ENCODE measurements at regions not wholly inside any gene's neighbourhood (a gene's known extent, or its start where the extent isn't known, plus 50 kb on each side); places are given as distances from the start of the nearest gene placed in this dataset.

DNA sequence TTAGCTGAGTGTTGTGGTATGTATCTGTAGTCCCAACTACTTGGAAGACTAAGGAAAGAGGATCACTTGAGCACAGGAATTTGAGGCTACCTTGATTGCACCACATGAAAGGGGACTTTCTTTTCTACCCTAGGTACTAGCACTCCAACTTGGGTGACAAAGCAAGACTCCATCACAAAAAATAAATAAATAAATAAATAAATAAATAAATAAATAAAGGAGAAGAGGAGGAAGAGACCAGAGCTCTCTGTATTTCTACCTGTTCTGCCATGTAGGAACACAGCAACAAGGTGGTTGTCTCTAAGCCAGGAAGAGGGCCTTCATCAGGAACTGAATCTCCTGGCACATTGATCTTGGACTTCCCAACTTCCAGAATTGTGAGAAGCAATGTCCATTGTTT, 118.6 kb downstream of the HMHB1 start:
- Histone ChIP-seq H3K27ac (no peak overlapping the region), H3K36me3 (no peaks in the 10 kb centered on the region), H3K9me3 (ENCODE audit: severe bottlenecking) (no peaks in the 10 kb centered on the region), H3K27me3 (ENCODE audit: insufficient read depth, low read depth, severe bottlenecking) (no peaks in the 10 kb centered on the region), H3K4me3 (ENCODE audit: low read depth, low read length) (no peak overlapping the region)
- TF ChIP-seq, protein P1, sequence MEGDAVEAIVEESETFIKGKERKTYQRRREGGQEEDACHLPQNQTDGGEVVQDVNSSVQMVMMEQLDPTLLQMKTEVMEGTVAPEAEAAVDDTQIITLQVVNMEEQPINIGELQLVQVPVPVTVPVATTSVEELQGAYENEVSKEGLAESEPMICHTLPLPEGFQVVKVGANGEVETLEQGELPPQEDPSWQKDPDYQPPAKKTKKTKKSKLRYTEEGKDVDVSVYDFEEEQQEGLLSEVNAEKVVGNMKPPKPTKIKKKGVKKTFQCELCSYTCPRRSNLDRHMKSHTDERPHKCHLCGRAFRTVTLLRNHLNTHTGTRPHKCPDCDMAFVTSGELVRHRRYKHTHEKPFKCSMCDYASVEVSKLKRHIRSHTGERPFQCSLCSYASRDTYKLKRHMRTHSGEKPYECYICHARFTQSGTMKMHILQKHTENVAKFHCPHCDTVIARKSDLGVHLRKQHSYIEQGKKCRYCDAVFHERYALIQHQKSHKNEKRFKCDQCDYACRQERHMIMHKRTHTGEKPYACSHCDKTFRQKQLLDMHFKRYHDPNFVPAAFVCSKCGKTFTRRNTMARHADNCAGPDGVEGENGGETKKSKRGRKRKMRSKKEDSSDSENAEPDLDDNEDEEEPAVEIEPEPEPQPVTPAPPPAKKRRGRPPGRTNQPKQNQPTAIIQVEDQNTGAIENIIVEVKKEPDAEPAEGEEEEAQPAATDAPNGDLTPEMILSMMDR (IDR thresholded peaks at IDR 0.05; ENCODE audit: low read depth, low read length), result no peak
- DNase-seq, result no peak

DNA sequence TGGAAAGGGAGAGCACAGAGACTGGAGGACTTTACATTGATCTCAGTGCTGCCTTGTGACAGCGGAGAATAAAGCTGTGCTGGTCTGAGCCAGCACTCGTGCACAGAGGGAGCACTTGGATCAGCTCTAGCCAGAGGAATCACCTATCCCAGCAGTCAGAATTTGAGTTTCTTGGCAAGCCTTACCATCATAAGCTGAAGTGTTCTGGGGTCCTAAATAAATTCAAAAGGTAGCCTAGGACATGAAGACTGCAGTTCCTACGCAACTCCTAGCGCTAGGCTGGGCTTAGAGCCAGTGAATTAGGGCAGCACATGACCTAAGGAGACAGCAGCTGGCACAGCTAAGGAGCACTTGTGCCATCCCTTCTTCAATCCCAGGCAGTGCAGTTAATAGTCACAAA, 119.5 kb downstream of the HMHB1 start:
- Histone ChIP-seq H3K36me3 (no peaks in the 10 kb centered on the region), H3K4me3 (ENCODE audit: low read depth, low read length) (no peak overlapping the region), H3K9me3 (ENCODE audit: severe bottlenecking) (no peaks in the 10 kb centered on the region), H3K27me3 (ENCODE audit: insufficient read depth, low read depth, severe bottlenecking) (no peaks in the 10 kb centered on the region), H3K27ac (no peak overlapping the region)
- TF ChIP-seq, protein P1 (IDR thresholded peaks at IDR 0.05; ENCODE audit: low read depth, low read length), result no peak
- DNase-seq, result no peak

DNA sequence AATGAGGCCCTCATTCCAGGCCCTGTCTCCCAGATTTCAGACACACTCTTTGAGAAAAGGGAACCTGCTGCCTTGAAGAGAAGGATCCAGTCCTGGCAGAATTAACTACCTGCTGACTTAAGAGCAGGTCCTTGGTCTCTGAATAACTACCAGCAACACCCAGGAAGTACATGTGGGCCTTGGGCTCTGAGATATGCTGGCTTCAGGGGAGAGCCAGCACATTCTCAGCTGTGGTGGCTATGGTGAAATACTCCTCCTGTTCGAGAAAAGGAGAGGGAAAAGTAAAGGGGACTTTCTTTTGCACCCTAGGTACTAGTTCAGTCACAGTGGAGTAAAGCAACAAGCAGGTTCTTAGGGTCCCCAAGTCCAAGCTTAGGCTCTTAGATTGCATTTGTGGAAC, 120.0 kb downstream of the HMHB1 start:
- H3K36me3 ChIP-seq, result no peaks in the 10 kb centered on the region
- no peaks in the 10 kb centered on the region for H3K9me3 ChIP-seq (ENCODE audit: severe bottlenecking)
- no peak overlapping the region for H3K4me3 ChIP-seq (ENCODE audit: low read depth, low read length)
- H3K27ac ChIP-seq, result no peak overlapping the region
- H3K27me3 ChIP-seq (ENCODE audit: insufficient read depth, low read depth, severe bottlenecking), result no peaks in the 10 kb centered on the region
- TF ChIP-seq, protein P1 (IDR thresholded peaks at IDR 0.05; ENCODE audit: low read depth, low read length), result no peak
- no peak for DNase-seq

- no peak overlapping the region for H3K27ac ChIP-seq
- H3K36me3 ChIP-seq, result no peaks in the 10 kb centered on the region
- no peaks in the 10 kb centered on the region for H3K9me3 ChIP-seq (ENCODE audit: severe bottlenecking)
- DNase-seq, result no peak
- H3K27me3 ChIP-seq (ENCODE audit: insufficient read depth, low read depth, severe bottlenecking), result no peaks in the 10 kb centered on the region
- H3K4me3 ChIP-seq (ENCODE audit: low read depth, low read length), result no peak overlapping the region
- TF ChIP-seq, protein P1 (IDR thresholded peaks at IDR 0.05; ENCODE audit: low read depth, low read length), result no peak
These were observed 120.6 kb downstream of the HMHB1 start for GRCh38 chr5:143932584-143932983.

DNA sequence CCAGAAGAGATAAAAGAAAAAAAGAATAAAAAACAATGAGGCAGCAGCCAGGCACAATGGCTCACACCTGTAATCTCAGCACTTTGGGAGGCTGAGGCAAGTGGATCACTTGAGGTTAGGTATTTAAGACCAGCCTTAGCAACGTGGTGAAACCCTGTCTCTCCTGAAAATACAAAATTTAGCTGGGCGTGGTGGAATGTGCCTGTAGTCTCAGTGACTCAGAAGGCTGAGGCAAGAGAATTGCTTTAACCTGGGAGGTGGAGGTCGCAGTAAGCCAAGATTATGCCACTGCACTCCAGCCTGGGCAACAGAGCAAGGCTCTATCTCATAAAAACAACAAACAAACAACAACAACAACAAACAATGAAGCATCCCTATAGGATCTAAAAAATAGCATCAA, 121.5 kb downstream of the HMHB1 start:
- Histone ChIP-seq H3K27ac (no peak overlapping the region), H3K4me3 (ENCODE audit: low read depth, low read length) (no peak overlapping the region), H3K27me3 (ENCODE audit: insufficient read depth, low read depth, severe bottlenecking) (no peaks in the 10 kb centered on the region), H3K36me3 (no peaks in the 10 kb centered on the region), H3K9me3 (ENCODE audit: severe bottlenecking) (no peaks in the 10 kb centered on the region)
- TF ChIP-seq, protein P1 (IDR thresholded peaks at IDR 0.05; ENCODE audit: low read depth, low read length), result no peak
- no peak for DNase-seq

GRCh38 chr5:143934821-143935220, 122.9 kb downstream of the HMHB1 start:
- TF ChIP-seq, protein P1 (IDR thresholded peaks at IDR 0.05; ENCODE audit: low read depth, low read length), result no peak
- Histone ChIP-seq H3K27me3 (ENCODE audit: insufficient read depth, low read depth, severe bottlenecking) (no peaks in the 10 kb centered on the region), H3K27ac (no peak overlapping the region), H3K9me3 (ENCODE audit: severe bottlenecking) (no peaks in the 10 kb centered on the region), H3K4me3 (ENCODE audit: low read depth, low read length) (no peak overlapping the region), H3K36me3 (no peaks in the 10 kb centered on the region)
- no peak for DNase-seq

All from WERI-Rb-1 (cell line).